ENCODE measurements at regions not wholly inside any gene's neighbourhood (a gene's known extent, or its start where the extent isn't known, plus 50 kb on each side); places are given as distances from the start of the nearest gene placed in this dataset.

DNA sequence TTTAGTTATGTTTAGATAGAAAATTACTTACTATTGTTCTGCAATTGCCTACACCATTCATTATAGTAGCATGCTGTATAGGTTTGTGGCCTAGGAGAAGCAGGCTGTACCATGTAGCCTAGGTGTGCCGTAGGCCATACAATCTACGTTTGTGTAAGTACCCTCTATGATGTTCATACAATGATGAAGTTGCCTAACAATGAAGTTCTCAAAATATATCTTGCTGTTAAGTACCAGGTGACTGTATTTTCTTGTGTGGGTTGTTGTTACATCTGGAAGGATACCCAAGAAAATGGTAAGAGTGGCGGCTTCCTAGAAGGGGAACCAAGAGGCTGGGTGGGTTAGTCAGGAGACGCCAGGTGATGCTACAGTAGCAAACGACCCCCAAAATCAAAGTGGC is 88.3 kb upstream of the FOXF1 start:
- no peak for TF ChIP-seq CTCF (conservative IDR thresholded peaks at IDR 0.05)
- no peak for TF ChIP-seq EZH2 (IDR thresholded peaks at IDR 0.05; ENCODE audit: low read depth)

Measured in PC-9 (cell line).